ENCODE measurements at regions not wholly inside any gene's neighbourhood (a gene's known extent, or its start where the extent isn't known, plus 50 kb on each side); places are given as distances from the start of the nearest gene placed in this dataset.

GRCh38 chr4:119946359-119946758 lies 120.3 kb downstream of the MAD2L1 start:
- Histone ChIP-seq H3K79me2 (ENCODE audit: control insufficient read depth, insufficient read depth, low read length) (no peaks in the 10 kb centered on the region), H3K9me1 (ENCODE audit: control insufficient read depth, insufficient read depth, low read length) (no peaks in the 10 kb centered on the region), H3K27me3 (ENCODE audit: control insufficient read depth in 2 of 2, insufficient read depth in 2 of 2, low read length in 2 of 2) (no peaks in the 10 kb centered on the region), H3K27ac (ENCODE audit: extremely low read depth, low read depth, low read length) (no peak overlapping the region), H4K20me1 (replicated peaks; ENCODE audit: control insufficient read depth, insufficient read depth, low read length) (no peaks in the 10 kb centered on the region), H3K4me3 (no peak overlapping the region), H3K36me3 (ENCODE audit: control insufficient read depth, insufficient read depth, low read length) (no peaks in the 10 kb centered on the region), H3K9ac (ENCODE audit: insufficient read depth in 1 of 2, low read depth in 2 of 2, low read length in 2 of 2) (no peak overlapping the region), H3K9me3 (replicated peaks; ENCODE audit: control insufficient read depth, insufficient read depth, low read depth, low read length) (no peaks in the 10 kb centered on the region), H3K4me1 (replicated peaks in 1 of 2; ENCODE audit: control insufficient read depth in 2 of 2, insufficient read depth in 2 of 2, low read length in 2 of 2) (no peaks in the 10 kb centered on the region), H3K4me2 (ENCODE audit: insufficient read depth, low read length) (no peak overlapping the region), H2AFZ (ENCODE audit: low read depth, low read length) (no peak overlapping the region)
- TF ChIP-seq ZNF239 (CRISPR knock-in tag; IDR thresholded peaks at IDR 0.05) (no peak), ZFP36 (IDR thresholded peaks at IDR 0.05; ENCODE audit: low read depth, low read length, partially characterized antibody) (no peak), JUND (IDR thresholded peaks at IDR 0.05; ENCODE audit: borderline replicate concordance, low read depth, low read length) (no peak), JUND (tag; IDR thresholded peaks at IDR 0.05; ENCODE audit: borderline replicate concordance, low read depth, low read length) (no peak), ZNF408 (CRISPR knock-in tag; IDR thresholded peaks at IDR 0.05; ENCODE audit: low read depth) (no peak), NR1H2 (CRISPR knock-in tag; IDR thresholded peaks at IDR 0.05) (no peak), ZNF232 (CRISPR knock-in tag; IDR thresholded peaks at IDR 0.05) (no peak), ESRRA (IDR thresholded peaks at IDR 0.05; ENCODE audit: borderline replicate concordance, low read depth) (no peak), CBX8 (IDR thresholded peaks at IDR 0.05; ENCODE audit: borderline replicate concordance, extremely low read depth, low read depth, low read length, poor library complexity, severe bottlenecking) (no peak), HDGF (IDR thresholded peaks at IDR 0.05) (no peak)
- TF ChIP-seq, protein P1, sequence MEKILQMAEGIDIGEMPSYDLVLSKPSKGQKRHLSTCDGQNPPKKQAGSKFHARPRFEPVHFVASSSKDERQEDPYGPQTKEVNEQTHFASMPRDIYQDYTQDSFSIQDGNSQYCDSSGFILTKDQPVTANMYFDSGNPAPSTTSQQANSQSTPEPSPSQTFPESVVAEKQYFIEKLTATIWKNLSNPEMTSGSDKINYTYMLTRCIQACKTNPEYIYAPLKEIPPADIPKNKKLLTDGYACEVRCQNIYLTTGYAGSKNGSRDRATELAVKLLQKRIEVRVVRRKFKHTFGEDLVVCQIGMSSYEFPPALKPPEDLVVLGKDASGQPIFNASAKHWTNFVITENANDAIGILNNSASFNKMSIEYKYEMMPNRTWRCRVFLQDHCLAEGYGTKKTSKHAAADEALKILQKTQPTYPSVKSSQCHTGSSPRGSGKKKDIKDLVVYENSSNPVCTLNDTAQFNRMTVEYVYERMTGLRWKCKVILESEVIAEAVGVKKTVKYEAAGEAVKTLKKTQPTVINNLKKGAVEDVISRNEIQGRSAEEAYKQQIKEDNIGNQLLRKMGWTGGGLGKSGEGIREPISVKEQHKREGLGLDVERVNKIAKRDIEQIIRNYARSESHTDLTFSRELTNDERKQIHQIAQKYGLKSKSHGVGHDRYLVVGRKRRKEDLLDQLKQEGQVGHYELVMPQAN (IDR thresholded peaks at IDR 0.05; ENCODE audit: borderline replicate concordance), result no peak
- FAIRE-seq, result no peak
- no peak for ATAC-seq
- ChIA-PET POLR2A (no interaction called here), CTCF (ENCODE audit: low intra/inter-chr PET ratio) (no interaction called here)
- no TSS peak for BruUV-seq (replicated peaks)
- DNase-seq (ENCODE audit: extremely low read depth in 1 of 4, low spot score in 3 of 4), result no peak
- in situ Hi-C loops (cut with MboI) (no loop called here), intact Hi-C loops (cut with micrococcal nuclease) (no loop called here)
- WGBS (ENCODE audit: insufficient coverage, low coverage, missing lambda C conversion rate), result 3% methylated on average over 5 of the region's 5 CpGs

Measured in K562 (cell line).